ENCODE measurements at regions not wholly inside any gene's neighbourhood (a gene's known extent, or its start where the extent isn't known, plus 50 kb on each side); places are given as distances from the start of the nearest gene placed in this dataset.

GRCh38 chrX:98646351-98646750, 1762.6 kb downstream of the RPA4 start:
- TF ChIP-seq, protein P1, sequence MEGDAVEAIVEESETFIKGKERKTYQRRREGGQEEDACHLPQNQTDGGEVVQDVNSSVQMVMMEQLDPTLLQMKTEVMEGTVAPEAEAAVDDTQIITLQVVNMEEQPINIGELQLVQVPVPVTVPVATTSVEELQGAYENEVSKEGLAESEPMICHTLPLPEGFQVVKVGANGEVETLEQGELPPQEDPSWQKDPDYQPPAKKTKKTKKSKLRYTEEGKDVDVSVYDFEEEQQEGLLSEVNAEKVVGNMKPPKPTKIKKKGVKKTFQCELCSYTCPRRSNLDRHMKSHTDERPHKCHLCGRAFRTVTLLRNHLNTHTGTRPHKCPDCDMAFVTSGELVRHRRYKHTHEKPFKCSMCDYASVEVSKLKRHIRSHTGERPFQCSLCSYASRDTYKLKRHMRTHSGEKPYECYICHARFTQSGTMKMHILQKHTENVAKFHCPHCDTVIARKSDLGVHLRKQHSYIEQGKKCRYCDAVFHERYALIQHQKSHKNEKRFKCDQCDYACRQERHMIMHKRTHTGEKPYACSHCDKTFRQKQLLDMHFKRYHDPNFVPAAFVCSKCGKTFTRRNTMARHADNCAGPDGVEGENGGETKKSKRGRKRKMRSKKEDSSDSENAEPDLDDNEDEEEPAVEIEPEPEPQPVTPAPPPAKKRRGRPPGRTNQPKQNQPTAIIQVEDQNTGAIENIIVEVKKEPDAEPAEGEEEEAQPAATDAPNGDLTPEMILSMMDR (IDR thresholded peaks at IDR 0.05) = no peak
- TF ChIP-seq POLR2A (IDR thresholded peaks at IDR 0.05) = no peak
